Thyroid gland (tissue), 4 donors: ENCODE measurements at regions not wholly inside any gene's neighbourhood (a gene's known extent, or its start where the extent isn't known, plus 50 kb on each side); places are given as distances from the start of the nearest gene placed in this dataset.

Experiments used
- POLR2A ChIP-seq, 2 donors: fragments of 450-650 bp; IDR thresholded peaks; one replicate each; pipeline ENCODE4 v1.6.1; 2017; ENCODE audit warnings: antibody characterized with exemption in 2 of 2, mild to moderate bottlenecking in 2 of 2, moderate library complexity in 1 of 2
- TF ChIP-seq, protein P1 (sequence below), 6 experiments: fragments of 200-600 bp in 3 of 6; fragments of 450-650 bp in 3 of 6; sonication (generic) in 3 of 6; IDR thresholded peaks; one replicate each; pipeline ENCODE4 v1.5.1; 2016 to 2019; ENCODE audit warnings: antibody characterized with exemption in 6 of 6, mild to moderate bottlenecking in 2 of 6, inconsistent platforms in 1 of 6, moderate library complexity in 1 of 6

GRCh38 chr1:22234476-22235030, 91.7 kb upstream of the WNT4 start:
- TF ChIP-seq, protein P1, sequence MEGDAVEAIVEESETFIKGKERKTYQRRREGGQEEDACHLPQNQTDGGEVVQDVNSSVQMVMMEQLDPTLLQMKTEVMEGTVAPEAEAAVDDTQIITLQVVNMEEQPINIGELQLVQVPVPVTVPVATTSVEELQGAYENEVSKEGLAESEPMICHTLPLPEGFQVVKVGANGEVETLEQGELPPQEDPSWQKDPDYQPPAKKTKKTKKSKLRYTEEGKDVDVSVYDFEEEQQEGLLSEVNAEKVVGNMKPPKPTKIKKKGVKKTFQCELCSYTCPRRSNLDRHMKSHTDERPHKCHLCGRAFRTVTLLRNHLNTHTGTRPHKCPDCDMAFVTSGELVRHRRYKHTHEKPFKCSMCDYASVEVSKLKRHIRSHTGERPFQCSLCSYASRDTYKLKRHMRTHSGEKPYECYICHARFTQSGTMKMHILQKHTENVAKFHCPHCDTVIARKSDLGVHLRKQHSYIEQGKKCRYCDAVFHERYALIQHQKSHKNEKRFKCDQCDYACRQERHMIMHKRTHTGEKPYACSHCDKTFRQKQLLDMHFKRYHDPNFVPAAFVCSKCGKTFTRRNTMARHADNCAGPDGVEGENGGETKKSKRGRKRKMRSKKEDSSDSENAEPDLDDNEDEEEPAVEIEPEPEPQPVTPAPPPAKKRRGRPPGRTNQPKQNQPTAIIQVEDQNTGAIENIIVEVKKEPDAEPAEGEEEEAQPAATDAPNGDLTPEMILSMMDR (IDR thresholded peaks at IDR 0.05) = no peak
- TF ChIP-seq POLR2A (IDR thresholded peaks at IDR 0.05) = no peak
